ENCODE measurements at regions not wholly inside any gene's neighbourhood (a gene's known extent, or its start where the extent isn't known, plus 50 kb on each side); places are given as distances from the start of the nearest gene placed in this dataset.
"Not testable (repeated sequence)": the region's sequence is repeated elsewhere in the genome, so short reads cannot be mapped to it uniquely, and the experiment has no call there.

DNA sequence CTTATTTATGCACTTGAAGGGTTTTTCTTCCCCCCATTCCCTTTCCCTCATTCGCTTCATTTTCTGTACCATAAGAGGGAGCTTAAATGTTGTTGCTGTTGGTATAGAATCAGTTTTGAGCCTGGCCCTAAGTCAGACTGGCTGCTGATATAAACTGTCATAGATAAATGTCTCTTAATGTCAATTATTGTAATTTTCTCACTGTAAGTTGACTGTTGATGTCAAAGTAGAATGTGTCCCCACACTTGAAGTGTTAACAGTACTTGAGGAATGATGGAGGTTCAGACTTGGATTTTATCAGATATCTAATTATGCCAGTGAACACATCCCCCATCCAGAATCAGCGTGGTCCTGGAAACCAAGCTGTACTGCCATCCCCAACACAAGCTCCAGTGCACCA is 87.8 kb downstream of the PRR15 start:
- DNase-seq = no peak

DNA sequence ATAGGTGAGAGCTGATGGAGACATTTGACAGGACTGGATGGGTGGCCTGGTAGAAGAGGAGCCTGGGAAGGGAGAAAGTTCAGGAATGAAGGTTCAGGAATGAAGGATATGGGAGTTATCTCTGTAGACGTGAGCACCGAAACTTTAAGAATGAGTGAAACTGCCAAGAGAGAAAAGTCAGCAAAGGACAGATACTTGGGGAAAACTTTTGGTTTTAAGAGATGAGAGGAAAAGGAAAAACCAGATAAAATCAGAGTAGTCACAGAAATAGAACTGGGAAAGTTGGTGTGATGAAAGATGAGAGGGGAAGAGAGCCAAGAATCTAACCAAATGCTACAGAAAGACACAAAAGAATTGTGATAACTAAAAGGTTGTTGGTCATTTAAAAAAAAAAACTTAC is 88.9 kb downstream of the PRR15 start:
- no peak for DNase-seq

DNA sequence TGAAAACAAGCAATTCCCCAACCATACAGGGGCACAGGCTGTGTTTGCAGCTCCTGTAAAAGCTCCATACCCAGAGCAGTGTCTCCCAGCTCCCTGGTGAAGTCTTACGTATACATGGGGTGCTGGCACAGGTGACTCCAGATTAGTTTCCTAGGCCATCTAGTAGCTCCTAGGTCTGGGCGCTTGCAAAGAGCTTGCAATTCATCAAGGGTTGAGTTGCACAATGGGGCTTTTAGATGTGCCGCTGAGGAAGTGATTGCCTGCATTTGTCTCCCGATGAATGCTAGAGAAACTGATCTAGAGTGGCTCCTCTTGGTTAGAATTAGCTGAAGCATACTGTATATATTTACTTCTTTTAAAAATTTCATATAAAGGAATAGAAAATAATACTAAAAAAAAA is 90.7 kb downstream of the PRR15 start:
- DNase-seq = not testable (repeated sequence)

DNA sequence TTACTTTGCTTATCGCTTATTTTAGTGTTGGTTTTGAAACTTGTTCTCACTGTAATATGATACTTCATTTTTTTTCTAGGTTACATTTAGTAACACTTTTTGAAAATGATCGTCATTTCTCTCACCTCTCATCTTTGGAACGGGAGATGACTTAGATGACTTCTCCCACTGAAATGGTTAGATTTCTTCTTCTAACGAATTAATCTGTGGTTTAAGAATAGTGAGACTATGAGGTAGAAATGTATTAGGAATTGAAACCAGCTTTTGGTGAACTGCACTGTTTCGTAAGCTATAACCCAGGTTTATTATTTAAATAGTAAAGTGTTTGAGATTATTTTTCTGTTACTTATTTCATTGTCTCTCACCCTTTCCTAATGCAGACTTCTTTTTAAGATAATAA is 93.7 kb downstream of the PRR15 start:
- no peak for DNase-seq

DNA sequence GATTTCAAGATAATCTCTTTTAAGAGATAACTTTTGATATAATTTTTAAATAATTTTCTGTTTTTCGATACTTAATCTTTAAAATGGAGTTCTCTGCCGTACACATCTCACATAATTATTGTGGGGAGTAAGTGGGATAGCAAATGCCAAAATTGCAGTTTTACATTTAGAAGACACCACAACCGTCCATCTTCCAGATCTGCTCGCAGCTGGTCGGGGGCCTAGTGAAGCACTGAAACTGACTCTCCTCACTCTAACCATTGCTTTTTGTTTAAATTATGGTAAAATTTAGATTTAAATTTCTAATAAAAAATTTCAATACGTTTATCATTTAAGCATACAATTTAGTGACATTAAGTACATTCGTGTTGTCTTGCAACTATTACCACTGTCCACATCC is 94.2 kb downstream of the PRR15 start:
- DNase-seq = no peak

DNA sequence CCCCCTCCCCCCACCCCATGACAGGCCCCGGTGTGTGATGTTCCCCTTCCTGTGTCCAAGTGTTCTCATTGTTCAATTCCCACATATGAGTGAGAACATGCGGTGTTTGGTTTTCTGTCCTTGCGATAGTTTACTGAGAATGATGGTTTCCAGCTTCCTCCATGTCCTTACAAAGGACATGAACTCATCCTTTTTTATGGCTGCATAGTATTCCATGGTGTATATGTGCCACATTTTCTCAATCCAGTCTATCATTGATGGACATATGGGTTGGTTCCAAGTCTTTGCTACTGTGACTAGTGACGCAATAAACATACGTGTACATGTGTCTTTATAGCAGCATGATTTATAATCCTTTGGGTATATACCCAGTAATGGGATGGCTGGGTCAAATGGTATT is 95.6 kb downstream of the PRR15 start:
- DNase-seq = not testable (repeated sequence)

DNA sequence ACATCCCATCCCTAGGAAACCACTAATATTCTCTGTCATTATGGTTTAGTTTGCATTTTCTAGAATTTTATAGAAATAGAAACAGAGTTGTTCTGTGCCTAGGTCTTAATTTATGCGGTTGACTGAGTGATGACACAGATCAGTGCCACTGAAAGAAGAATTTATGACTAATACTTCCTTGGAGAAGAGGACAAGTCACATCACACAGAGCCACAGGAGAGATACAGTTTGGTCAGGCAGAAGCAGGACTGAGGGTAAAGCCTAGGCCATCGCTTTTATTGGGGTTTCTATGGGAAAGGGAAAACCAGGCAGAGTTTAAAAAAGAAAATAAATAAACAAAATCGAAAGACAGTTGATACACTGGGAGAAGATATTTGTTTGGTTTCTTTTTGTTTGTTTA is 99.3 kb downstream of the PRR15 start:
- DNase-seq = not testable (repeated sequence)

DNA sequence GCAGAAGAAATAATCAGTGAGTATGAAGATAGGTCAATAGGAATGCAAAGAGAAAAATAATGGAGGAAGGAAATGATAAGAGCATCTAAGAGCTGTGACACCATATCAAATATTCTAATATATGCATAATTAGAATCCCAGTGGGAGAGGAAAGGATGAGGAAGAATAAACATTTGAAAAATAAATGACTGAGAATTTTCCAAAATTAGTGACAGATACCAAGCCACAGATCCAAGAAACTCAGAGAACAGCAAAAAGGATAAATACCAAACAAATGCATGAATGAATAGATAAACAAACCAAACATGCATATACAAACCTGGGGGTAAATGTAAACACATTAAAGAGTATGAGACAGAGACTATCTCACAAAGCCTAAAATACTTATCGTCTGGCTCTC is 101.4 kb downstream of the PRR15 start:
- DNase-seq = not testable (repeated sequence)

DNA sequence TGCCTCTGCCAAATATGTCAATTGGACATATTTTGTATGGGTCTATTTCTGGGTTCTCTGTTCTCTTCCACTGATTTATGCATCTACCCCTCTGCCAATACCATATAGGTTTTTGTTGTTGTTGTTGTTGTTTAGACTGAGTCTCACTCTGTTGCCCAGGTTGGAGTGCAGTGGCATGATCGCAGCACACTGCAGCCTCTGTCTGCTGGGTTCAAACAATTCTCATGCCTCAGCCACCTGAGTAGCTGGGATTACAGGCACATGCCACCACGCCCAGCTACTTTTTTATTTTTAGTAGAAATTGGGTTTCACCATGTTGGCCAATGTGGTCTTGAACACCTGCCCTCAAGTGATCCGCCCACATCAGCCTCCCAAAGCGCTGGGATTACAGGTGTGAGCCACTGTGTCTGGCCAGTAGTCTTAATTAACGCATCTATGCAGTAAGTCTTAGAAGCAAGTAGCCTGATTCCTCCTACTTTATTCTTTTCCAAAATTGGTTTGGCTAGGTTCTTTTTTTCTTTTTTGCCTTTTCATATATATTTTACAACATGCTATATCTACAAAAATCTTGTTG is 103.5 kb downstream of the PRR15 start:
- not testable (repeated sequence) for DNase-seq

DNA sequence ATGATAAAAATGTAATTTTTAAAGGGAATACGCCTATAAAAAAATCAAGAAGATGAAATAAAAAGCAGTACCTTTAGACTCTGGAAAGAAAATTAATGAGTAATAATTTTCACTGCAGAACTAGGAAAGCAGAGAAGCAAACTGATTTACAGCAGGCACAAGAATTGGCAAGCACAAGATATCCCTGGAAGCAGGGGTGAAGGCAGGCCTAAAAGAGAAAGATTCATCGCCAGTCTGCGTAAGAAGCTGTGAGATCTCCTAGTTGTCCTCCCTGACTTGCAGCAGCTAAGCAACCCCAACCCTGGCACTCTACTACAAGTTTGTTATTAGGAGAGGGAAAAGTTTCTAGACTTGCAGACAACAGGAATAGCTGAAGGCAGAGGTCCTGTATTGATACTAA is 107.7 kb downstream of the PRR15 start:
- not testable (repeated sequence) for DNase-seq

DNA sequence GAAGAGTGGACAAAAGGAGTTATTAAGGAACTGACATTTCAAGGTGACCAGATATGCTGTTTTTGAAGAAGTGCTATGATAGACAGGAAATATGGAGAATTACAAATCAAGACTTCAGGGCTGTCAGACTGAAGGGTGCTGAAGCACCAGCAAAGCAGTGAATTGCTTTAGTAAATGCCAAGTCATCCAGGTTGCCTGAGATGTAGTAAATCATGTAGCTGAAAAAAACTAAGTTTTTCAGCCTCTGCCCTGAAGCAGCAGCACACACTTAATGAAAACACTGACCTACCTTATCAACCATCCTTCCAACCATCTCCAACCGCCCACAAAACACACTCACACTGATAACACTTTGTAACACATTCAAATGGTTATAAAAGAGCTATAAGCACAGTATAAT is 110.0 kb downstream of the PRR15 start:
- DNase-seq = not testable (repeated sequence)

DNA sequence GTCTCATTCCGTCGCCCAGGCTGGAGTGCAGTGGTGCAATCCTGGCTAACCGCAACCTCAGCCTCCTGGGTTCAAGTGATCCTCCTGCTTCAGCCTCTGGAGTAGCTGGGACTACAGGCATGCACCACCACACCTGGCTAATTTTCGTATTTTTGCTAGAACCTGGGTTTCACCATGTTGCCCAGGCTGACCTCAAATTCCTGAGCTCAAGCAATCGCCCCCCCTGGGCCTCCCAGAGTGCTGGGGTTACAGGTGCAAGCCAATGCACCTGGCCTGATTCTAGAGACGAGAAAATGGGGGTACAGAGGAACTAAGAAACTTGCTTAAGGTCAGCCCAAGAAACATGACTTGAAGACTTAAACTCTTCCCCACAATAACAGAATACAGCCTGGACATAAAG is 111.0 kb downstream of the PRR15 start:
- not testable (repeated sequence) for DNase-seq

DNA sequence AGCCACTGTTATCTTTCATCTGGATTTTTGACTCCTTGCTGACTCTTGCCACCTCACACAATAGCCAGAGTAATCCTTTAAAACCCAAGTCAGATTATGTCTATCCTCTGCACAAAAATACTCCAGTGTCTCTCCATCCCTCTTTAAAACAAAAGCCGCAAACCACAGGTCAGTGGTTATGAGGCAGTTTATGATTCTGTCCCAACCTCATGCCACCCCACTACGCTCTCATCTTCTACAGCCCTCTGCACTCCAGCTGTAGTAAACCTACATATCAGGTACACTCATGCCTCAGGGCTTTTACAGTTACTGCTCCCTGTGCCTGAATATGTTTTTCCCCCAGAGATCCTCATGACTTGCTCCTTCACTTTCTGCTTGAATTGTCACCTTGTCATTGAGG is 113.6 kb downstream of the PRR15 start:
- DNase-seq = not testable (repeated sequence)

DNA sequence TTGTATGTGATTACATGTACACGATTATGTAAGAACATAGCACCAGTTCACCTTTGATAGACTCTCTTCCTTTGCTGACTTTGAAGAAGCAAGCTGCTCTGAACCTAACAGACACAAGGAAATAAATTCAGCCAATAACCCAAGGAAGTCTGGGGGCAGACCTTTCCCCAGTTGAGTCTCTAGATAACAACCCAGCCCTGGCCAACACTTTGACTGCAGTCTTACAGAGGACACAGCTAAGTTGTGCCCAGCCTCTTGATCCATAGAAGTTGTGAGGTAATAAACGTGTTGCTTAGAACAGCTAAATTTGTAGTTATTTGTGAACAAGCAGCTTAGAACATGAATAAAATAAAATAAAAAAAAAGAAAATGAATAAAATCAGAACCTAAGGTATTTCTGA is 116.3 kb downstream of the PRR15 start:
- not testable (repeated sequence) for DNase-seq

DNA sequence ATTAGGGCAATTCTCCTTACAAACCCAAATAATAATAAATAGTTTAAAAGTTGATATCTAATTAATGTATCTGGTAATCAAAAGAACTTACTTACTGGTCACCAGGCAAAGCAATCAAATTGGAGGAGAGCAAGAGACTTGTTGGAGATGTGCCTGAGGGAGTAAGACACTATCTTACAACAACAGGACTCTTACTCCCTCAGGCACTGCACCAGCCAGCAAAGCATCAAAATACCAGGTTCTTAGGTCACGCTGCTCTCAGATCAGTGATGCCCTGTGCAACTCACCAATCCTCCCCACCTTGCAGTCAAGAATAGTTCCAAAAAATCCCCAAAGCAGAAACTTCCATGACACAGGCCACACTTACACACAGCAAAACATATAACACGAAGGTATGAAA is 117.0 kb downstream of the PRR15 start:
- not testable (repeated sequence) for DNase-seq

DNA sequence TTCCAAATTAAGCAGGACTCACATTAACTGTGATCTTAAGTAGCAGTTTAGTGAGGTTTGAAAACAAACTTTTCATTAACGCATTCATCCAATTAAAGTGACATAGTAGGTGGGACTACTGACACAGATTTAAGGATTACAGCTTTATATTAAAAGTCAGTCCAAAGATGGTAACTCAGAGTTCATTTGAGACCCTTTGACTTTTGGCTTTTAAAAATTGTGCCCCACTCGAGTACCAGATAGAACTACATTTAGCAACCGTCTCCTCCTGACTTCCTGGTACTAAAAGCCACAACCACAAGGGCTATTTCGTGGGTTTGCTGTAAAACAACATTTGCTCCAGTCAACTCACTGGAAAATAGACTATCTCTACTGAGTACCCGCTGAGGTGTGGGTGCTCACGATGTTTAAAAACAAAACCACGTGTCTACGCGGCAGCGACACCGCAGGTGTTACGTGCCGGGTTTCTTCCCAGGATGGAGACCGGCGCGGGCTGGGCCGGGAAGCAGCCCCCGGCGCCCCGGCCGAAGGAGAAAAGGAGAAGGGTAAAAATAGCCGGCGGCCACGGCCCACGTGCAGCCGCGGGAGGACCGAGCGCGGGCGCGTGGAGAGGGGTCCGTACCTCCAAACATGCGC is 120.6 kb downstream of the PRR15 start:
- DNase-seq = not testable (repeated sequence)

DNA sequence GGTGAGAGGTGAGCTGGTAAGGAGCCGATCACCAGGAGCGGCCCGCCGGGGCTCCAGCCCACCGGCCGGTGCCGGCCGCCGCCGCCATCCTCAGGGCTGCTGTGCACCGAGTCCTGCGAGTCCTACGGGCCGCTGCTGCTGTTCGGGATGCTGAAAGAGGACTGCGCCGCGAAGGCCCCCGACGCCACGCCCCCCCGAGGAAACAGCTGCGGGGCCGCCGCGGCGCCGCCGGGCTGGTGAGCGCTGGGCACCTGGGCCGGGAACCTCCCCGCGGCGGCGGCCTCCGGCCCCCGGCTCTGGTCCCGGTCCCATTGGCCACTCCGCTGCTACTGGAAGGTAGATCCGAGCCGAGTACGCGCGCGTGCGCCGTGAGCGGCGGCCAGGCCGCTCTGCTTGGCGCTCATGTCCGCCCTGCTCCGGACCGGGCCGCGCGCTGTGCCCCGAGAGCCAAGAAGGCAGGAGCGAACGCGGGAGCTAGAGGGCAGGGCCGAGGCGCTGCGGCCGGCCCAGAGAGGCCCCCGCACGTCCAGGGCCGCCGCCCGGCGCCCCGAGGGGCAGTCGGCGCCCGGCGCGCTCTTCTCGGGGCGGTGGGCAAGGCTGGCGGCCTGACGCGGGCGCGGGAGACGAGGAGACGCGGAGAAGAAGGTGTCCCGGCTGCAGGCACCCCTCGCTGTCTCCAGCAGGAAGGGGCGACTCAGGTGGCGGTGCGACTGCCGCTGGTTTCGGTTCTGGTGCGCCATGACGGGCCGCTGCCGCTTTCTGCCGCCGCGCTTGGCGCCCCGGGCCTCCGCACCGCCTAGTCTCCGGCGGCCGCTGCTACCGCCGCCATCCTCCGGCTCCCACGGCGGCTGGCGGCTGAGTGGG is 121.3 kb upstream of the WIPF3 start:
- peak; percentile 45 for DNase-seq

DNA sequence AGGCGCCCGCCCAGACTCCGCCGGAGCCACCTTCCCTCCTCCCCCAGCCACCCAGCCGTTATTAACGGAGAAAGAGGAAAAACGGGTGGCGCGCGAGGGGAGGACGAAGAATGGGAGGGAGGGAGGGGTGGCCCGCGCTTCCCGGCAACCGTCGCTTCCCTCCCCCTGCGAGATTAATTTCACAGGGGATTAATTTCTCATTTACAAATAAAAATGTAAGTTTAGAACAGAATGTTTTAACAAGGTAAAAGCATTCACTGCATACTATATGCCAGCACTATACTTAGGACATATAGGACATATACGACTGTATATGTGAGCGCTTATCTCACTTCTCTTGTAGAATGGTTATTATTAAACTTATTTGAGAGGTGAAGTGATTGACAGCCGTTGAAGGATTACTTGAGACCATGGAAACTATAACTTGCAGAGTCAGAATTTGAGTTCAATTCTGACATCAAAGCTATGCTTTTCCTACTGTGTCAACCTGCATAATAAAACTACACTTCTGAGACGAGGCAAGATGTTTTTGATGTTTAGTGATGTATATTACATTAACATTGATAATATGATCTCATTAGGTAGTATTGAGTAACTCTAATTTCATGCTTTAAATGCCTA is 120.5 kb upstream of the WIPF3 start:
- not testable (repeated sequence) for DNase-seq

DNA sequence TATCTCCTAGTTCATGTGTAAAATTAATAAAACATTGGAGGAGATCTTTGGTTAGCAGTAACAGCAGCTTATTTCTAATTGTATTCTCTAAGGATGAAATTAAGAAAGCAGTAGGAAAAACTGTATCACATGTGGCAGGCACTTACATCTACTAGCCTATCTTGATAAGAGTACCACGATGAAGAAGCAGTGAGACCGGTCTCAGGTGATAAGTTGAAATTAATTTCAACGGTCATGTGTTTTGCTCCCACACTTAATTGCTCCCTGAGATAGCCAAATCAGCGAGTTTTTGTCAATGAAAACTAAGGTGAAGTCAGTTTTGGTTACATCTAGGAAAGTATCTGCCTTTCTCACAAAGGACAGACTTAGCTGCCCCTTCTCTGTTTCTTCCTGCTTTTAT is 115.8 kb upstream of the WIPF3 start:
- DNase-seq = not testable (repeated sequence)

DNA sequence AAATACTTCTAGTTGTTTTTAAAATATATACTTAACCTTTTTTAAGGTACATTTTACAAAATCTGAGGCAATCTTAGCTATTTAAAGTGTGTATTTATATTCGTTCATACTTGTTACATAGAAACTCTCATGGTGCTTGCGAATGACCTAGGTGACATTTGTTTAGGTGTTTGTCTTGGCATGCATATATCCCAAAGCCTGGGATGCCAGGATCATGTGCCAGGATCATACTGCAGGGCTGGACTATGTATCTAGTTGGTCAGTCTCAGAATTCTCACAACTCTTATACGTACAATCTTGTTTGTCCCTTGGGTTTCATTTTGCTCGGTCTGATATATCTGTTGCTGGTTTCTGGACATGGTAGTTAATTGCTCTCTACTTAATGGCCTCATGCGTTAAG is 109.9 kb upstream of the WIPF3 start:
- DNase-seq = not testable (repeated sequence)

DNA sequence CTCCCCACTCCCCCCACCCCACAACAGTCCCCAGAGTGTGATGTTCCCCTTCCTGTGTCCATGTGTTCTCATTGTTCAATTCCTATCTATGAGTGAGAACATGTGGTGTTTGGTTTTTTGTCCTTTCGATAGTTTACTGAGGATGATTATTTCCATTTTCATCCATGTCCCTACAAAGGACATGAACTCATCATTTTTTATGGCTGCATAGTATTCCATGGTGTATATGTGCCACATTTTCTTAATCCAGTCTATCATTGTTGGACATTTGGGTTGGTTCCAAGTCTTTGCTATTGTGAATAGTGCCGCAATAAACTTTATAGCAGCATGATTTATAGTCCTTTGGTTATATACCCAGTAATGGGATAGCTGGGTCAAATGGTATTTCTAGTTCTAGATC is 106.6 kb upstream of the WIPF3 start:
- not testable (repeated sequence) for DNase-seq

DNA sequence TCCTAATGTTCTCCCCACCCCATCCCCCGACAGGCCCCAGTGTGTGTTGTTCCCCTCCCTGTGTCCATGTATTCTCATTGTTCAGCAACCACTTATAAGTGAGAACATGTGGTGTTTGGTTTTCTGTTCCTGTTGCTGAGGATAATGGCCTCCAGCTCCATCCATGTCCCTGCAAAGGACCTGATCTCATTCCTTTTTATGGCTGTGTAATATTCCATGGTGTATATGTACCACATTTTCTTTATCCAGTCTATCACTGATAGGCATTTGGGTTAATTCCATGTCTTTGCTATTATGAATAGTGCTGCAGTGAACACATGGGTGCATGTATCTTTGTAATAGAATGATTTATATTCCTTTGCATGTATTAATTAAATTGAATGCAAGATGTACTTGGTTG is 104.8 kb upstream of the WIPF3 start:
- DNase-seq = not testable (repeated sequence)

DNA sequence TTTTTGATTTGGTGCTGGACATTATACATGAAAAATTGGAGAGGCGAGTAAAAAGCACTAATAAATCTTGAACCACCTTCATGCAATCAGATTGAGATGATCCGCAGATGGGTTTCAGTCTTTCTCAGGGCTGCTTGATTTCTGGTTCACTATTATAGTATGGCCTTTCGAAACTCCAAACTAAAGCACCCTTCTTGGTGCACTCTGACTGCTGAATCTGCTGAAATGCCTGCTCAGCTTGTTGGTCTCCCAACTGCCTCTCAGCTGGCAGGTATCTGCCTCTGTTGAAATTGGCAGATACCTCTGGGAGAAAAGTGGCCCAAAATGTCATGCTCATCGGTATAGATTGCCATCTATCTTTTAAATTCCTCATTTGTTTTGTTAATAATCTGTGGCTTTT is 102.5 kb upstream of the WIPF3 start:
- DNase-seq = not testable (repeated sequence)

DNA sequence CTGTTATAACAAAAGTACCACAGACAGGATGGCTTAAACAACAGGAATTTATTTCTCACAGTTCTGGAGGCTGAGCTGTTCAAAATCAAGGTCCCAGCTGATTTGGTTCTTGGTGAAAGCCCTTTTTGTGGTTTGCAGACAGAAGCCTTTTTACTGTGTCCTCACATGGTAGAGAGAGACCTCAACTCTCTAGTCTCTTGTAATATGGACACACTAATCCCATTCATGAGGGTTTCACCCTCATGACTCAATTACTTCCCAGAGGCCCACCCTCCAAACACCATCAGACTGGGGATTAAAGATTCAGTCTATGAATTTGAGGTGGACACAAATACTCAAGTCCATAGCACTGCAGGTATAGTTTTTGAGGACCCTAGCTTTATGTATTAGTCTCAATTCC is 97.3 kb upstream of the WIPF3 start:
- not testable (repeated sequence) for DNase-seq

All from DMS153 (cell line).